Transverse colon (tissue), 3 donors: ENCODE measurements at regions not wholly inside any gene's neighbourhood (a gene's known extent, or its start where the extent isn't known, plus 50 kb on each side); places are given as distances from the start of the nearest gene placed in this dataset.

ENCODE experiments used
- CTCF ChIP-seq, 5 experiments: fragments of 200-600 bp in 3 of 5; fragments of 450-650 bp in 2 of 5; sonication (generic) in 3 of 5; IDR thresholded peaks; 1 replicate in 2 of 5; 2 replicates in 3 of 5; pipeline ENCODE4 v1.5.1; 2016 to 2017; ENCODE audit warnings: antibody characterized with exemption in 5 of 5, inconsistent platforms in 3 of 5, mild to moderate bottlenecking in 2 of 5, moderate library complexity in 1 of 5
- POLR2A ChIP-seq: fragments of 450-650 bp; IDR thresholded peaks from one replicate; pipeline ENCODE4 v1.6.1; 2016; ENCODE audit warnings: antibody characterized with exemption, mild to moderate bottlenecking, moderate library complexity

GRCh38 chr6:140414966-140415620, 1040.6 kb upstream of the CITED2 start:
- TF ChIP-seq CTCF (IDR thresholded peaks at IDR 0.05) (no peak), POLR2A (no peak)
